Right lung (tissue), 2 donors: ENCODE measurements at regions not wholly inside any gene's neighbourhood (a gene's known extent, or its start where the extent isn't known, plus 50 kb on each side); places are given as distances from the start of the nearest gene placed in this dataset.
A peak's percentile ranks its signal among the peaks of the same experiment; 100 is the strongest.

Experiments used
- DNase-seq, 2 donors: peaks; one replicate each; pipeline ENCODE4 v3.0.0-alpha.2; 2013

DNA sequence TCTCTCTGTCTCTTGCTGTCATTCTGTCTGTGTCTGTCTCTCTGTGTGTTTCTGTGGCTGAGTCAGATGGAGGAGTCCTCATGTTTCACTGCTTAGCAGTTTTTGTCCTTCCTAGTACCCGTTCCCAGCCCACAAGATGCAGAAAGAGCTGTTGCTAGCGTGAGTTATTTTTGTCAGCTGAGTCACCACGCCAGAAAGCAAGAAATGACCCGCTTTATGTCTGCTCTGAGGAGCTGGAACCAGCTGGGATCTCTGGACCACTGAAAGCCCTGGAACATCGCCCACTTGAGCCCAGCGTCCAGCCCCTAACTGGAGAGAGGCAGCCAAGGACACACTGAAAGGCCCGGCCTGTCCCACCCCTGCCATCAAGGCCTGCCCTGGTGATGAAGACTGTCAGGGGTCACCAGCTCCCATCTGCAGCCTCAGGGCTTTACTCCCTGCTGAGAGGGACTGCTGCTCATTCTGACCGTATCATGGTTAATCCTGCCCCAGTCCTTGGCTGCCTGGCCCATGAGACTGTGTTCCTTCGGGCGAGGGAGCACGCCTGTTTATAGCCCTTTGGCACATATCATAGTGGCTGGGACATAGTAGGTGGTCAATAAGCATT lies 101.7 kb upstream of the TPM1 start:
- peak; percentile 74 to 75 for DNase-seq

DNA sequence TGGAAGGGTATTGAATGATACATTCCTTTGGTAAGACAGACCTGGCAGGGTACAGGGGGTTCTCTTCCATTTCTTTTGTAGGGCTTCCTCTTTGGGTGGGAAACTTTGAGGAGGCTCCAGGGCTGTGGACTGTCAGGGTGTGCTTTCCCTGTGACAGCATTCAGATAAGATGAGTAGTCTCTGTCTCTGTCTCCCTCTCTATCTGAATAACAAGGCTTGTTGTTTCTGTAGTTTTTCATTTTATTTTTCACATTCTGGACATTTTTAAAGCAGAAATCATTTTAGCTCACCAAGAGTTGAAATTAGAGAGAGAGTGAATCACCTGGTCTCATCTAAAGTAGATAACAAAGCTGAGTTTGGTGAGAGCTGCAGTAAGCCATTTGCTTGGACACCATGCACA lies 100.8 kb upstream of the TPM1 start:
- DNase-seq: no peak

DNA sequence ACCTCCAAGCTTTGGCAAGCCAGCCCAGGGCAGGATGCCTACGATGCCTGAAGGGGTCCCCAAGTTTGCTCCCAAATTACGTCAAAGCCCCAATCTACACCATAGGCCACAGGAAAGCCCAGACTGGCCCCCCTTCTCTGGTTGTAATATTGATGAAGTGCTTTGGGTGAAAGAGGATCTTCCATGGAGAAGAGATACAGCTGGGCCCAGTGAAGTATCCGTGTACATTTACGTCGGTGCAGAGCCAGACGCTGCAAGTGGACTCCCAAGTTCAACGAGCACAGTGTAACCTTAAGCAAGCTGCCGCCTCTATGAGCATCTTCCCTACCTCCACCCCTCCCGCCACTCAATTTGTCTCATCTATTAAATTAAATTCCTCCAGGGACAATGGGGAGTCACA lies 100.1 kb upstream of the TPM1 start:
- DNase-seq: no peak

DNA sequence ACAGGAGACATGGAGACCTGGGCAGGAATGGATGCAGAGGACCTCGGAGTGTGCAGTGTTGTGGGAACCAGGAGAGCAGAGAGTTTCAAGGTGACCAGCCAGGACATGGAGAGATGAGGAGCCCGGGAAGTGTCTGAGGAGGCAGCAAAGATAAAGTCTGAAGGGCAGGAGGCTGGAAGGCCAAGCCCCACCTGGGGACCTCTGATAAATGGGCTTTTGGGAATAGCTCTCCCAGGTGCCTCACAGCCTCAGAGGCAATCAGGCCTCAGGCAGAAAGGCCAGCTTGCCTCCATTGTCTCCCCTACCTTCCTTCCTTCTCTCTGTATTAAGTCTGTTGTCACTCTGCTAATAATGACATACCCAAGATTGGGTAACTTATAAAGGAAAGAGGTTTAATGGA lies 97.5 kb upstream of the TPM1 start:
- DNase-seq: no peak

DNA sequence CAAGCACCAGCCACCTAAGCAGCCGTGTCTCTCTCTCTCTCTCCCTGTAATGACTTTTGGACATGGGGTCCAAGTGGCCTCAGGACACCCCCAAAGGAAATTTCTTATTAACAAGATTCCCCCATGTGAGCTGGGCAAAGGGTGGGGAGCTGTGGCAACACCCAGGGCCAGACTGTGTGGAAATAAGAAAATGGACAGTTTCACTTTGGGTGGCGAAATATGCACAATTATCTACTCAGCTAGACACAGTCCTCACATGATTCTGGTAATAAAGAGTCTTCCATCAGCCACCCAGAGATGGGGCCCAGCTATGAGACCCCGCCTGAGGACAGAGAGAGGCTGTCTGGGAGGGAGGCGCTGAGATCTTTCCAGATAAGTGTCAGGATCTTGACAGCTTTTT lies 96.8 kb upstream of the TPM1 start:
- DNase-seq: no peak

DNA sequence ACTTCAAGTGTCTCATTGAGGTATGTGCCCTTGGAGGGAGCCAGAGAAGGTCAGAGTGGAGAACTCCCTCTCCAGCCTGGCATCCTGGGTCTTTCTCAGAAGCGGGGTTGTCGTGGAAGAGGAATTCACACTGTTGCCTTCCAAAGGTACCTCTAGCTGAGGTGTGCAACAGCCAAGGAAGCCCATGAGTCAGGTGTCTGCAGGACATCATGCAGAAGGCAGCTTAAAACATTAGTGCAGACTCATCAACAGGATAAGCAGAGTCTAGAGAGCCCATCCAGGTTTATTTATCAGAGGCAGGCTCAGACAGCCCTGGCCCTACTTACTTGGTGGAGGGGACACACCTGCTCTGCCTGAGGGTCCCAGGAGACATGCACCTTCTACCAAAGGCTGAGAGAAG lies 95.6 kb upstream of the TPM1 start:
- DNase-seq: no peak

DNA sequence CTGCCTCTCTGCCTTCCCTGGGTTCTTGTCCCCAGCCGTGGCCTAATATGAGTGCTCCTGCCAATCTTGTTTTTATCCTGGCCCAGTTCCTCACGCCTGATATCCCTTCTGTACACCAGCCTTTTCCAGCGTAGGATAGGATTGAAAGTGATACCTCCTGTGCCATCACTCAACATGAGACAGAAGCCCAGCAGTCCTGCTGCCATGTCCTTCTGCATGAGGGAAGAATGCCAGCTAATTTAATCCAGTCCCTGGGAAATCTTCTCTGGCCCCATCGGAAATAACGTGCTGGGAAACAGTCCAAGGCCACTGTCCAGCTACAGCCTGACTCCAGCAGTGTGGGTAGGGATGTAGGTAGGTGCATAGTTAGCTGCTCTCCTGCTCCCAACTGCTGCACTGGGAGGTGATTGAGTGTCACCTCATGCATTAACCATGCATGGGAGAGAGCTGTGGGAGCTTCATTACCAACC lies 92.0 kb upstream of the TPM1 start:
- DNase-seq: no peak

DNA sequence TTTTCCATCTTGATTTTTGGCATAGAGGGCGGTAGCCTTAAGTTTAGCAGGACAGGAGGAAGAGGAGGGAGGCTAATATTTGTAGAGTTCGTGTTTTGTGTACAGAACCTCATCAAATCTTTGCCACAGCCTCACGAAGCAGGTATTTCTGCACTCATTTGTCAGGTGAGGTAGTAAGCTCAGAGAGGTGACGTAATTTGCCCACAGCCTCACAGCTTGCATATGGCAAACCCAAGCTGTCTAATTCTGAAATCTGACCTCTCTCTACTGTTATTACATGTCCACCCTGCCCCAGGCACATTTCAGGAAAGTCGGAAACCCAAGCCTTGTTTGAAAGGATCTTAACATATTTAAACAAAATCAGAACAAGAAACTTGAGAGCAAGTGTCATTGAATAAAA lies 91.1 kb upstream of the TPM1 start:
- no peak for DNase-seq

DNA sequence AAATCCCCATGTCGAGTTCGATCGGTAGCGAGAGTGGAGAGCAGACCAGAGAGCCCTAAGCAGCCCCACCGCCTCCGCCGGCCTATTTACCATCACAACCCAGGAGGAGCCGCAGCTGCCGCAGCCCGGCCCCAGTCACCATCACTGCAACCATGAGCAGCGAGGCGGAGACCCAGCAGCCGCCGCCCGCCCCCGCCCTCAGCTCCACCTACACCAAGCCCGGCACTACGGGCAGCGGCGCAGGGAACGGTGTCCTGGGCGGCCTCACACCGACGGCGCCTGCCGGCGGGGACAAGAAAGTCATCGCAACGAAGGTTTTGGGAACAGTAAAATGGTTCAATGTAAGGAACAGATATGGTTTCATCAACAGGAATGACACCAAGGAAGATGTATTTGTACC lies 89.5 kb upstream of the TPM1 start:
- no peak for DNase-seq

DNA sequence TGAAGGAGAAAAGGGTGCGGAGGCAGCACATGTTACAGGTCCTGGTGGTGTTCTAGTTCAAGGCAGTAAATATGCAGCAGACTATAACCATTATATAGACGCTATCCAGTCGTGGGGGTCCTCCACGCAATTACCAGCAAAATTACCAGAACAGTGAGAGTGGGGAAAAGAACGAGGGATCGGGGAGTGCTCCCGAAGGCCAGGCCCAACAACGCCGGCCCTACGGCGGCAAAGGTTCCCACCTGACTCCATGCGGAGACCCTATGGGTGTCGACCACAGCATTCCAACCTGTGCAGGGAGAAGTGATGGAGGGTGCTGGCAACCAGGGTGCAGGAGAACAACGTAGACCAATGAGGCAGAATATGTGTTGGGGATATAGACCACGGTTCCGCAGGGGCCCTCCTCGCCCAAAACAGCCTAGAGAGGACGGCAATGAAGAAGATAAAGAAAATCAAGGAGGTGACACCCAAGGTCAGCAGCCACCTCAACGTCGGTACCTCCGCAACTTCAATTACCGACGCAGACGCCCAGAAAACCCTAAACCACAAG lies 89.0 kb upstream of the TPM1 start:
- DNase-seq: no peak

DNA sequence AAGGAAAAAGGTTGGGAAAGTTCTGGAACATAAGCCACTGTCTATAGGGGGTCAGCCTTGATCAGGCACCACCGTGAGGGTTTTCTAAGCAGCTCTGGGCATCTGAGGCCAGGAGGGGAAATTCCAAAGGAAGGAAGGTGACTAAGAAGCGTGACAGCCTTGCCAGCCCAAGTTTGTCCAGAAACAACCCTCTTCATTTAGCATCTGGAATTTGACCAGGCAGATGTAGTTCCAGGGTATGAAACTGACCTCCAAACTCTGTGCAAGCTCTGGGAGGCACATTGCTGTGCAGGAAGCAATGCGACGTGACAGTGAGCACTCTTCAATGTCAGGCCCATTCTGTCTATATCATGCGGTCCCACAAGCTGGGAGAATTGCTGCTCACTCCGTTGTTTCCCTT lies 85.4 kb upstream of the TPM1 start:
- DNase-seq: no peak

DNA sequence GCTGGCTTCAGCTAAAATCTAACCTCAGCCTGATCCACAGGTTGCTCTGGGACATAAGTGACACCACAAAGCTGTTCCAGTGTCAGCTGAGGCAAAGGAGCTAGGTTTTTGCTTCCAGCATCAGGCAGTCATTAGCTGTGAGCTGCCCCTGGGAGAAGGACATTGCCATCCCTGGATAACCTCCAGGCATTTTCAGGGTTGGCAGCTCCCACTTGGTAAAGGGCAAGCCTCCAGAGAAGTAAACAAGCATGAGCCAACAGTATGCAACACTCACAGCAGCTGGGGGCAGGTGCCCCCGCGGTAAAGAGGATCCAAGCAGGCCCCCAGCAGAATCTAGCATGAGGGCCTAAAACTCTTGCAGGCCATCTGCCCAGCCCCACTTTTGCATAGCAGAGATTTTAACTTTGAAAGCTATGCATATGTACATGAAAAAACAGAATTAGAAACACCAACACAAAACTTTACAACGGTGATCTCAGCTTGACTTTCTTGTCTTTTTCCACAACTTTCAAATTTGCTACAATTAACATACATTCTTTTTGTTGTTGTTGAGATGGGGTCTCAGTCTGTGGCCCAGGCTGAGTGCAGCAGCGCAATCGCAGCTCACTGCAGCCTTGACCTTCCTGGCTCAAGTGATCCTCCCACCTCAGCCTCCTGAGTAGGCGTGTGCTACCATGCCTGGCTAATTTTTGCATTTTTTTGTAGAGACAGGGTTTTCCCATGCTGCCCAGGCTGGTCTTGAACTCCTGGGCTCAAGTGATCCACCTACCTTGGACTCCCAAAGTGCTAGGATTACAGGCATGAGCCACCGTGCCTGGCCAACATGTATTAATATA lies 83.8 kb upstream of the TPM1 start:
- no peak for DNase-seq

DNA sequence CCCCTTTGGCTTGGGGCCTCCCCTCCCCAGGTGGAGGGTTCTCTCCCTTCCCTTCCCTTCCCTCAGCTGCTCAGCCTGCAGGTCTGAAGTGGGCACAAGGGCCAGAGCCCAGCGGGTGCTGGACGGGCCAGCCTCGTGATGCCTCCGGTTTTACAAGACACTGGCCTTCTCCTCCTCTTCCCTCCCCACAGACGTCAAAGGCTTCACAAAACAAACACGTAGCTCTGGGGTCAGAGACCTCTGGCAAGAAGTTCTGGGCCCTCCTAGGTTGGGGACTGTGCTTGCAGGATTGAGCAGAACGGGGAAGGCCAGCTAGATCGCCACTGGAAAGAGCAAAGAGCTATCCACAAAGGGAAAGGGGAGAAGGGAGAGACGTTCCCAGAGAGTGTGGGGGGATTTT lies 81.4 kb upstream of the TPM1 start:
- DNase-seq: no peak

DNA sequence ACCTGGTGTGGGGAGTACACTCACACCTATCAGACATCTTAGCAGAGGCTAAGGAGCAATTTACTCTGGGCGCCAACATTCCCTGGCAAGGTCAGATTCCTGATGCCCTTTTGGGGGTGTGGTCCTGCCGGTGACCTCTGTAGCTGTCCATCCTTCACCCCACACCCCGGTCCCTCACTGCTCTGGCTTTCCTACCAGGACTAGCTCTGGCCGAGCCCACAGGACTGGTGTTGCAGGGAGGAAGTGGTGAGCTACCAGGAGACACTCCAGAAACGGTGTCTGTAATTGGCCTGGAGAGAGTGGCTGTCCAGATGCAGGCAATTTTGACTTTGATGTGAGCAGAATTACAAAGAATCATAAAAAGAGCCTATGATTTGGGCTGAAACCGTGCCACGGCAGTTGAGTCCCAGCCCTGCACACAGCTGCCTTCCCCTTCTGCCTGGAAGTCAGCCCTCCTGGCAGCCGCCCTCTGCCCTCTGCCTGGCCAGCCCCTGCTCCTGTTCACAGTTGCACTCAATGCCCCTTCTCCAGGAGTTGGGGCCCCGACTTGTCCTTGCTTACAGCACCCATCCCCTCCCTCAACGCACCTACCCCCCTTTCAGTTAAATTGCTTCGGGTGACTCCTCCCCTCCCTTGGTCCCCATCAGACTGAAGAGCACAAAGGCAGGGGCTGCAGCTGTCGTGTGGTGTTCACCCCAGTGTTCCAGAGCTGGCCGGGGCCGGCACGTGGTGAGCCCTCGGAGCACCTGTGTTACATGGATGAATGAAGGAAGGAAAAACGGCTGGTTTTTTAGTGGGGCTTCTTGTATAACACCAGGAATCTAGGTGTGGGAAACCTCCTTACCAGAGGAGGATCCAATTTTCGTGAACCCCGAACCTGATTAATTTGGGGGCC lies 80.2 kb upstream of the TPM1 start:
- DNase-seq: no peak

DNA sequence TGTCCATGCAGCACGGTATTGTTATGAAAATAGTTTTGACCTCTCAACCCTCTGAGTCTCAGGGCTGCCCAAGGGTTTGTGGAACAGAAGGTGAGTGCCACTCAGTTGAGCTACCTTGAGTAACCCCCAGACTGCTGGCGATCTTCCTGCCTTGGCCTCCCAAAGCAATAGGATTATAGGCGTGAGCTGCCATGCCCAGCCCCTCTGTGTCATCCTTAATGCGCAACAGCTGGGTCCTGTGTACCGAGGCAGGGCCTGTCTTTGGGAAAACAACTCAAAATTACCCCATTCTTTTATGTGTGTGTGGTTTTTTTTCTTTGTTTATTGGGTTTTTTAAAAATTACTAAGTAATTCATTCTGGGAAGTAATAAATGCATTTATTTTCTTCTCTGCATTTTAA lies 78.3 kb upstream of the TPM1 start:
- DNase-seq: no peak

DNA sequence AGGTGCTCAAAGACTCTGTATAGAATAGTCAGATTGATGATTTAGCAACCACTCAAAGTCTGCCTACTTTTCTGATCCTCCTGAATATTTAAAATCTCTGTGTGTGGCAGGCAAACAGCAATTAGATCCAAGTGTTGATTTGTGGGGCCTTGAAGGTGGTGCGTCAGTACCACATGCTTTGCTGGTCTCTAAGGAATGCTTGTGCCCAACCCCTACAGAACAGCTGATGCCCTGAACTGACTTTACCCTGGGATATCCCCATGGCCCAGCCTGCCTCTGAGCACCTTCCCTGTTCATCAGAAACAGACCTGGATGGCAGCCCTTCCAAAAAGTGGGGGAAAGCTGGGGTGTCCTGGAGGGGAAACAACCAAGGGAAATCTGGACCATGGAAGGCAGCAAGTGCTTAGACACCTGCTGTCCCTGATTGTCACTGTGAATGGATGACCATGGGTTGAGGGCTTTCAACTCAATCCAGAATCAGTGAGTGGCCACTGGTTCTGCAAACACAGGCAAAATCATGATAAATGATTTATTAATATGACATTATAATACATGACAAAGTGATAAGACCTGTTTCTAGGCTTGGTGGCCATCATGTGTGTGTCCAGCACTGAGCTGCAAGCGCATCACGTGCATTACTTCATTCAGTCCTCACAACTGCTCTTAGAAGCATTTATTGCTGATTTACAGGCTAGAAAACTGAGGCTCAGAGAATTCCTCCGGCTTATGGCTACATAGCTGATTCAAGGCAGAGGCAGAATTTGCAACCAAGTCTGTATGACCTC lies 76.1 kb upstream of the TPM1 start:
- DNase-seq: no peak

DNA sequence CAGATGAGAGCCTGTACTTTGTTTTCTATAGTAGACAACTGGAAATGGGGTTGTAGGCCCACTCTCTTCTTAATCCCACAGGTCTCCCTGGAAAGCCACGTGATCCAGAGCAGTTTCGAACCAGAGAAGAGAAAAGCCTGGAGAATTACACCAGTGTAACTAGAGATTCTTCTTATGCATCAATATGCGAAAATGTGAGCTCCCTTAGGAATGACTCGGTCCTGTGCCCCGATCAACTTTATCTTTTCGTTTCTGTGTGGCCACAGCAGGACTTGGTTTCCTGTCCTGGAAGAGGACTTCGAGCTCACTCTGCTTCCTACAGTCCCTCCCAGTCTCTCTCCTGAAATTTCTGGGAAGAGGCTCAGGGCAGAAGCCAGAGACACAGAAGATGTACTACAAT lies 73.8 kb upstream of the TPM1 start:
- no peak for DNase-seq

DNA sequence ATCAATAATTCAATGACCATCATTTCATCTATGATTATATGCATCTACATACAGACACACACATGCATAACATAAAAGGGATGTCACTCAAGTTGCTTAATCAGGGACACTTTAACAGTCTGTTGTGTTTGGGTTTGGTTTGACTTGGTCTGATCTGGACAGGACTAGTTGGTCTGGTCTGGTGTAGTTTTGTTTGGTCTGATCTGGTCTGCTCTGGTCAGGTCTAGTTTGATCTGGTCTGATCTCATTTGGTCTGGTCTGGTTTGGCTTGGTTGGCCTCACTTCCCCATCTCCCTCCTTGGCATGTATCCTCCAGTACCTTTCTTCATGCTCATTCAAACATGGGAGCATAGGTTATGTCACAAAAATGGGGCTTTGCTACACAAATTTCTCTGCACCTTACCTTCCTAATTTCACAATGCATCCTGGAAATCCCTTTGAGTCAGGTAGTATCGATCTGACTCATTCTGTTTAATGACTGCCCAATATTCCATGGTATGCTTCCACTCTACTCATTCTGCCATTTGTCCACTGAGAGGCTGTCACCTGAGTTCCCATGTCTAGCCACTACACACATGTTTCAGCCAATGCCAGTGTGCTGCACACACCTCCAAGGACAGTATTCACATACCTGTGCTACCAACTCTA lies 73.0 kb upstream of the TPM1 start:
- DNase-seq: no peak

DNA sequence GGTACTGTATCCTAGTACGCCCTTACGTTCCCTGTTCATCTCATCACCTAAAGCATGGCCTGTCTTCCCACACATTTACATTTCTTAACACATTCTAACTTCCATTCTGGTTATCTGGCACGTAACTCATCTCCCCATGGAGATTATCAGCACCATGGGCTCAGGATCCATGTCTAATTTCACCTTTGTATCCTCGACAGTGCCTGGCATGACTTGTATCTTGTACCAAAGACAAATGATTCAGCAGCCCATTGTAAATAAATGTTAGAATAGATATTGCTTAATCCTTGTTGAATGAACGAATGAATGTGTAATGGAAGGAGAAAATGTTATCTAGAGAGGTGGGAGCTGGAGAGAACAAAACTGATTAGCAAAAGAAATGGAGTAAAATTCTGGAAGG lies 69.7 kb upstream of the TPM1 start:
- no peak for DNase-seq

DNA sequence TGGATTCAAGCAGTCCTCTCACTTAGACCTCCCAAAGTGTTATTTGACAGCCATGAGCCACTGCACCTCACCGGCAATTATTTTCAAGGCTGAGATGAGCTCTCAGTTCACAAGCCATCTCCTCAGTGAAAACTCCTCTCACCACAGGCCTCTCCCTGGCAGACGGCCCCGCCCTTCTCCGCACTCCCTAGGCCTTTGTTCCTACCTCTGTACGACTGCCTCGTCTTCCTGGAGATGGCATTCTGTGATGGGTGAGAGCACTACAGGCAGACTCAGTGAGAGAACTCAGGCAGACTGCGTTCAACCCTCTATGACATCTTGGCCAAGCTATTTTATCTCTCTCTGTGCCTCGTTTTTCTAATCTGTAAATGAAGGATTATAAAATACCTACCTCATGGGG lies 67.0 kb upstream of the TPM1 start:
- DNase-seq: no peak

DNA sequence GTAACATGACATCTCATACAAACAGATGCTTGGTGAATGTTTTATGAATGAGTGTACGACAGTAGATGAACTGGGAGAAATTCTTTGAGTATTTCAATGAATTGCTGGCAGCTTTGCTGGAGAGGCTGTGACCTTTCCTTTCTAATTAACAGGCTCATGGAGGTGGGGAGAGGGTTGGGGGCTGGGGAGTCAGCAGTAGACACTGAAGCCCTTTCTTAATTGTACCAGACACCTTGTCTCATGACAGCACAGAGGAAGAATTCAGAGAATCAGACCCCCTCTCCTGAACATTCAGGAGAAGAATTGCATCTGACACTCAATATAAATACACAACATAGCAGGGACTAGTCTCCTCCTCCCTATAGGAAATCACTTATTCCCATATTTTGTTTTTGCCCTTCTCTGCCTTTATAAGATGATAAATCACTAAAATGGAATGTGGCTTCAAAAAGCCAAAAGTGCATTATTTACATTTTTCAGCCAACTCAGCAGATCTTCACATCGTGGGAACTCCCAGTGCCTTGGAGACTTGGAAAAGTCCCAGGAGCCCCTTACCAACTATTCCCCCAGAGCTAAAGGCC lies 66.2 kb upstream of the TPM1 start:
- no peak for DNase-seq
